T-helper 2 cell treated with Interferon-gamma antibody and Interleukin-4, amounts not matched to agents 100 ng/mL and 5 ng/mL, for 36 hours (primary cell): ENCODE measurements at regions not wholly inside any gene's neighbourhood (a gene's known extent, or its start where the extent isn't known, plus 50 kb on each side); places are given as distances from the start of the nearest gene placed in this dataset.

Experiments used
- intact Hi-C: fragments of 100-400 bp; cut with micrococcal nuclease; formaldehyde crosslinking; loops from one replicate; pipeline ENCODE4 v1.15.1; 2023

DNA sequence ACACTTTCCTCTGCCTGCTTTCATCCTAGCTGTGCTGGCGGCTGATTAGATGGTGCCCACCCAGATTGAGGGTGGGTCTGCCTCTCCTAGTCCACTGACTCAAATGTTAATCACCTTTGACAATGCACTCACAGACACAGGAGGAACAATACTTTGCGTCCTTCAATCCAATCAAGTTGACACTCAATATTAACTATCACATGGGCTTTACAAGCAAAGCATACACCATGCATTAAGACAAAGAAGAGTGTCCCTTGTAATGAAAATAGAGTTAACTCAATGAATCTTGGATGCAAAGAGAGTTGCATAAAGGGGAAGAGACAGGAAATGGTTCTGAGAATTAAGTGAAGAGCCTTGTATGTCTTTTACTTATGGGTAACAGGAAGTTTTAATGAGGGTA, 298.7 kb upstream of the BRINP1 start:
- intact Hi-C loops: no loop called here

DNA sequence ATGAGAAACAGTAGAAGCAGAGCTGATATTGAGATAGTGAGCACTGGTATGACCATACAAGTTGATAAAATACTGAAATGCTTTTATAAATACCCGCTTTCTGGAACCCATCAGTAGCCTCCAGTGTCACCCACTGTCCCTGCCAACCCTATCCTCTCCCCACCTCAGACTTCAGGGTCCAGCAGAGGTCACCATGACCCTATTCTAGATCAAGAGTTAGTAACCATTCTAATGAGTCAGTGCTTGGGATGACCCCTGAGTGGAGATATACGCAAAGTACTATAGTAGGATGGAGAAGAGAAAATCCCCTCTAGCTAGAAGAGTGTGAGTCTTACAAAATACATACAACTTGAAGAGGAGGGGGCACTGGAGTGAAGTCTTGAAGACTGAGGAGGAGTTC, 297.9 kb upstream of the BRINP1 start:
- intact Hi-C loops: no loop called here

GRCh38 chr9:119662329-119662728, 293.1 kb upstream of the BRINP1 start:
- intact Hi-C loops: no loop called here

GRCh38 chr9:119652931-119653330, 283.7 kb upstream of the BRINP1 start:
- intact Hi-C loops: no loop called here

DNA sequence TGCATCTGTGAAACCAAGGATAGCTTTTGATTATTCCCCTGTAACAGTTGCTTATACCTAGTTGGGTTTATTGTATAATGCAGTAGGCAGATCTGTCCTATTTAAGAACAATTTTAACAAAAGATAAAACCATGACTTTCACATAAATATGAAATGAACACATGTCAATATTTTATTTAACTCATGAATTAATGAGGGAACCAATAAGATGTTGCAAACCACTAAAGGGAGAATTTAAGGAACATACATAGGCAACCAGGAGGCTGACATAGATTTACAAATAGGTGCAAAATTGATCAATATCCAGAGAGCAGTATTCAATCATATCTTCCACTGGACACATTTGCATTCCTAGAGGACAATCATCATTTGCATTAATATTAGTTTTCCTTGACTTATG, 280.0 kb upstream of the BRINP1 start:
- intact Hi-C loops: no loop called here

DNA sequence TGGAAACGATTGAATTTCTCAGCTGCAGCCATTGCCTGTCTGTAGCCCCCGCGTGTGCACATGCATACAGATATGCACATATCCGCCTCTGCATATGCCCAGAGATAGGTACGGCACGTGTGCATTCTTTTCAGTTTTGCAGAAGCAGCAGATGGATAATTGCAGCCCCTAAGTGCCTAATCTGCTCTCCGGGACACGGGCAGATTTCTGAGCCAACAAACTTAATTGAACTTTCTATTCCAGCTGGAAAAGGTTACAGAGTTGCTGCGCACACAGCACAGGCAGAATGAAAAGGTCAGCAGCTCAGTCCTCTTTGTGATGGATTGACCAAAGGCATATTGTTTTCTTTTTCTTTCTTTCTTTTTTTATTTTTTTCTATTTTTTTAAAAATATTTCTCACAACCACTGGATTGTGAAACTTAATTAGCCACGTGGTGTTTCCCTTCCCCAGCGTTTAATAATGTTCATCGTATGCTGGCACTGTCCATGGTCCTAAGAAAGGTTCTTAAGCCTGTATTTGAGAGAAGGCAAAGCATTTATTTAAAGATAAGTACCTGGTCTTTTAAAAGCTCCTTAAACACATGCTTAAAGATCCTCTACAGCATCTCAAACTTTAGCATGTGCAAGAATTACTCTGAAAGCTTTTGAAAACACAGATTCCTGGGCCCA, 270.2 kb upstream of the BRINP1 start:
- intact Hi-C loops: no loop called here

GRCh38 chr9:119634006-119634405, 264.8 kb upstream of the BRINP1 start:
- intact Hi-C loops: no loop called here

DNA sequence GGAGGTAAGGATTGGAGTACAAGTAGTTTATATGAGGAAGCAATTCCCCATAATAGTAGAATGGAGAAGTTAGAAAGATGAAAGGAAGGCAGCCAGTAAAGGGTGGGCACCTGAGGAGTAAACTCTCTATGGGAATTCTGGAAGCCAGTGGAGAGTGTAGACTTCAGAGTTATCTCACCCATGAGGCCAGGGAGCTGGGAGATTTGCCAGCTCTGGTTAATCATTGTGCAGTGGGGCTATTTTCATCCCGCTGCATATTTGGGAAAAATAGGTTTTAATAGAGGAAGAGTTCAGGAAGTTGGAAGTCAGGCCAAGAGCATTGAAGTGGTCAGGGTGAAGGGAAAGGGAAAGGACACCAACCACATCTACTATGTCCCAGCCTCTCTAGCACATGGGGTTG, 242.3 kb upstream of the BRINP1 start:
- intact Hi-C loops: no loop called here

DNA sequence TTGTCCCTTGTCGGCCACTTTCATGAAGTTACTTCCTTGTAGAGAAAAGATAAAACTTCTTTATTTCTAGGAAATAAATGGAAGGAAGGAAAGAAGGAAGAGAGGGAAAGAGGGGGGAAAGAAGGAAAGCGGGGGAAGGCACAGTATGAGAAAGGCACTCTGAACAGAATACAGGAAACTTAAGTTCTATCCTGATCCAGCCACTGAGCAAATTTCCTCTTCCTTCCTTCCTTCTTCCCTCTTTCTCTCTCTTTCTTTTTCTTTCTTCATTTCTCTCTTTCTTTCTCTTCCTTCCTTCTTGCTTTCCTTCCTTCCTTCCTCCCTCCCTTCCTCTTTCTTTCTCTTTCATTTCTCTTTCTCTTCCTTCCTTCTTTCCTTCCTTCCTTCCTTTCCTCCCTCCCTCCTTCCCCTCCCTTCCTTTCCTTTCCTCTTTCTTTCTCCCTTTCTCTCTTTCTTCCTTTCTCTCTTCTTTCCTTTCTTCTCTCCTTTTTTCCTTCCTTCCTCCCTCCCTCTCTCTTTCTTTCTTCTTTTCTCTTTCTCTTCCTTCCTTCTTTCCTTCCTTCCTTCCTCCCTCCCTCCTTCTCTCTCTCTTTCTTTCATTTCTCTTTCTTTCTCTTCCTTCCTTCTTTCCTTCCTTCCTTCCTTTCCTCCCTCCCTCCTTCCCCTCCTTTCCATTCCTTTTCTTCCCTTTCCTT, 240.2 kb upstream of the BRINP1 start:
- intact Hi-C loops: no loop called here

- intact Hi-C loops: no loop called here
These were observed 232.4 kb upstream of the BRINP1 start for GRCh38 chr9:119601632-119602031.

- intact Hi-C loops: no loop called here
These were observed 228.3 kb upstream of the BRINP1 start for GRCh38 chr9:119597499-119597898.

DNA sequence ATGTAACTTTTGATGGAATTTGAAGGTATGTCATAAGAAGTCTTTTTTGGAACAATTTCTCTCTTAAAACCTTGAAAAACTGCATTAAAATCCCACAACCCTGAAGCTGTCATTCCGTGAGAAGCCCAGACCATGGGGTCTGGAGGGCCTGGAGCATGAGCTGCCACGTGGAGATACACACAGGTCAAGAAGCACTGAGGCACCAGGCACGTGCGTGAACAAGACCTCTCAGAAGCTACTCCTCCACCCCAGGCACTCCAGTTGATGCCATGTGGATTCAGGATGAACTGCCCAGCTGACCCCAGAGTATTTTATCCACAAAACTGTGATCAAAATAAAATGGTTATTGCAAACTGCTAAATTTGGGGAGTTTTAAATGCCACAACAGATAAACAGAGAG, 227.5 kb upstream of the BRINP1 start:
- intact Hi-C loops: no loop called here

- intact Hi-C loops: no loop called here
These were observed 219.9 kb upstream of the BRINP1 start for GRCh38 chr9:119588874-119589744.

DNA sequence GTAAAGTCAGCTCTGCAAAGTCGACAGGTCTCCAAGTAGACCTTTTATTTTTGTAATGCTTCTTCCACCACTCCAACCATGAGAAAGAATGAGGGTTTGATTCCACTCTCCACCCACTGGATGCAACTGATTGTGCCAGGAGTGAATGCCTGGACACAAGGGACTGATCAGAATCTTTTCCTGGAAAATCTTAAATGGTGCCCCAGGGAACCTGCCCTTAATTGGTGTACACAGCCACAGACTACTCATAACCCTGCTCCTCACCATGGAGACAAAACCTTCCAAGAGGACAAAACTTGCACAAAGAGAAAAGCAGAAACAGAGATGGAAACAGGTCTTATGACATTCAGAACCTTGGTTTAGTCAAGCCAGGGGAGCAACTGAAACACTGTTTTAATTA, 208.6 kb upstream of the BRINP1 start:
- intact Hi-C loops: no loop called here

GRCh38 chr9:119559986-119560385, 190.8 kb upstream of the BRINP1 start:
- intact Hi-C loops: loop anchor here (5.0 to 10.0 kb wide), 2 partner anchors 407 to 975 kb away; no protein-coding TSS in a partner anchor

DNA sequence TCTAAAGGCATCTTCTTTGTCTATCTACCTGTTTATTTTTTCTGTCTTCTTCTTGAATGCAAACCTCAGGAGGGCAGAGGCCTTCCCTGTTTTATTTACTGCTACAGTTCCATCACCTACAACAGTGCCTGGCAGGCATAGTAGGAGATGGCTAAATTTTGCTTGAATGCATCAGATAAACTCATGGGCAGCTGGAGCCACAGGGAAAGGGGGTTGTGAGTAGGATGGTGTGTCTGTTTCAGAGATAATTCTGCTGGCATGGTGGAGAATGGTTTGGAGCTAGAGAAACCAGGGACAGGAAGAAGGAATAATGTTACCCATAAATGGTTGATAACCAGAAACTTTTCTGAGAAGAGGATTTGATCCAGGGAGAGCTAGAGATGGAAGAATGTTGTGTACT, 189.8 kb upstream of the BRINP1 start:
- intact Hi-C loops: loop anchor here (5.0 to 10.0 kb wide), 2 partner anchors 408 to 976 kb away; no protein-coding TSS in a partner anchor

- intact Hi-C loops: loop anchor here (5.0 to 10.0 kb wide), 2 partner anchors 411 to 978 kb away; no protein-coding TSS in a partner anchor
These were observed 187.1 kb upstream of the BRINP1 start for GRCh38 chr9:119556129-119556875.

DNA sequence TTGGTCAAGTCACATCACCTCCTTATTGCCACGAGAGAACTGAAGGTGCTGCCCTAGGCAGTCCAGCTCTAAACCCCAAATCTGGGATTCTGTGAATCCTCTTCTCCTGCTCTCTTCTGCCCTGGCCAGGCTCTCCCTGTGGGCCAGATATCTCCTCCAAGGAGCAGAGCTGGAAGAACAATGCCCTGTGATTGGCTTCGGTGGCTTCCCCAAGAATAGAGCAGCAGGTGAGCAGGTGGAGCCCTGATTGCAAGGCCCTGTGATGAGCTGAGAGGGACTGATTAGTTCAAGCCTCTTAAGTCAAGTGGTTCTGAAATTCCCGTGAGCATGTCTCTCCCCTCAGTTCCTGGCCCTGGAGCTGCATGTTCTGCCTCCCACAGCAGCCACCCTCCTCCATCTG, 175.3 kb upstream of the BRINP1 start:
- intact Hi-C loops: no loop called here

GRCh38 chr9:119537138-119537537, 167.9 kb upstream of the BRINP1 start:
- intact Hi-C loops: no loop called here

DNA sequence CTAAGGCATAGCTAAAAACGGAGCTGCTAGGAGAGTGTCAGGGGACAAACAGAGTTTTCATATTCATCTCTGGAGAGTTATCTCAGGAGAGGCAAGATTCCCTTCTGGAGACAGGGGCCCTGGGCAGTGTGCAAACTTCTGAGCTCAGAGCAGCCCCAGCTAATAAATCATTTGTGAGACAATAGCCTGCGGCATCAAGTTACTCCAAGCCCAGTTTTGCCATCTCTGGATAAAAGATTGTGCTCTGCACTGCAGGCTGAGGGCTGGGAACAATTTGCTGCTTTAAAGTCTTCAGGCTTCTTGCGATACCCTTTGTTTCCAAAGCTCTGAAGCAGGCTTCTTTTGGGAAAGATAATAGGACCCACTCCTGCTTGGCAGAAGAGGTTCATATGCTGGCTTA, 164.3 kb upstream of the BRINP1 start:
- intact Hi-C loops: no loop called here

DNA sequence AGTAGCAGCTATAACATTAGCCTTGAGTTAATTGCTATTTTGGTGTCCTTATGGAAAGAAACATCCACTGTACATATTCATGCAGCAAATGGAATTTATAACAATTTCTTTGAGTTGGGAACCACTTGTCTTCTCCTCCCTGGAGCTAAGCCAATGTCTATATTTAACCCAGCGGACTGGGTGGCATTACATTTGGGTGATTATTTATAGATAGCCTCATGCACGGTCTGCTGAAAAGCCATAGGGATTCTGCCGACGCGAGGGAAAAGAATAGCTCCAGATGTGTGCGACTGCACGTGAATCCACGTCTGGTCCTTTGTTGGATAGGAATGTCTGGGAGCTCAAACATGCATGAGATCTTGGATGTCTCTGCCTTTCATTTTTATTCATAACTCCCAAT, 157.5 kb upstream of the BRINP1 start:
- intact Hi-C loops: no loop called here
